ENCODE measurements at regions not wholly inside any gene's neighbourhood (a gene's known extent, or its start where the extent isn't known, plus 50 kb on each side); places are given as distances from the start of the nearest gene placed in this dataset.

DNA sequence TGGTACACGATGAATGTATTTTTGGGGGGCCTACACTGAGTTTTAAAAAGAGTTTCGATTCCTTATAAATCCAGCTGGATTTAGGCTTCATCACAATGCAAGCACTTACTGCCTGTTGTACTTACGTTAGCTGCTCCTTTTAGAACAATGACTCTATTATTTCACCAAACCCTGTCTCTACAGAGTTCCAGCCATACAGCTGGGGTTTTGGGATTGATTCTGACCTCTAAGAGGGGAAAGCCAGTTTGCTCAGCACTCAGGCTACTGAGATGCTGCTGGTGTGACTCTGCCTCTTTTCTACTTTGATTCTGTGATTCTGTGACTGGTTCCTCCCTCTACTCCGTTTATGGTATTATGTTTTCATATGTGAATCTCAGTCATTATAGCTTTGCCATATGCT lies 329.7 kb downstream of the ABCC12 start:
- no peaks in the 10 kb centered on the region for H3K79me2 ChIP-seq (ENCODE audit: insufficient read depth, low read depth, low read length)
- no peaks in the 10 kb centered on the region for H3K9me2 ChIP-seq (ENCODE audit: insufficient read depth, low read length)
- DNase-seq (ENCODE audit: low spot score): no peak
- POLR2A ChIA-PET: no interaction called here
- no peaks in the 10 kb centered on the region for H3K4me1 ChIP-seq (ENCODE audit: insufficient read depth, low read length, poor library complexity, severe bottlenecking)
- no peaks in the 10 kb centered on the region for H4K20me1 ChIP-seq (ENCODE audit: insufficient read depth, low read length)
- no TSS peak for BruUV-seq (replicated peaks)
- TF ChIP-seq, protein P1, sequence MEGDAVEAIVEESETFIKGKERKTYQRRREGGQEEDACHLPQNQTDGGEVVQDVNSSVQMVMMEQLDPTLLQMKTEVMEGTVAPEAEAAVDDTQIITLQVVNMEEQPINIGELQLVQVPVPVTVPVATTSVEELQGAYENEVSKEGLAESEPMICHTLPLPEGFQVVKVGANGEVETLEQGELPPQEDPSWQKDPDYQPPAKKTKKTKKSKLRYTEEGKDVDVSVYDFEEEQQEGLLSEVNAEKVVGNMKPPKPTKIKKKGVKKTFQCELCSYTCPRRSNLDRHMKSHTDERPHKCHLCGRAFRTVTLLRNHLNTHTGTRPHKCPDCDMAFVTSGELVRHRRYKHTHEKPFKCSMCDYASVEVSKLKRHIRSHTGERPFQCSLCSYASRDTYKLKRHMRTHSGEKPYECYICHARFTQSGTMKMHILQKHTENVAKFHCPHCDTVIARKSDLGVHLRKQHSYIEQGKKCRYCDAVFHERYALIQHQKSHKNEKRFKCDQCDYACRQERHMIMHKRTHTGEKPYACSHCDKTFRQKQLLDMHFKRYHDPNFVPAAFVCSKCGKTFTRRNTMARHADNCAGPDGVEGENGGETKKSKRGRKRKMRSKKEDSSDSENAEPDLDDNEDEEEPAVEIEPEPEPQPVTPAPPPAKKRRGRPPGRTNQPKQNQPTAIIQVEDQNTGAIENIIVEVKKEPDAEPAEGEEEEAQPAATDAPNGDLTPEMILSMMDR (conservative IDR thresholded peaks at IDR 0.05; ENCODE audit: low read length): no peak
- TF ChIP-seq EZH2phosphoT487 (IDR thresholded peaks at IDR 0.05; ENCODE audit: borderline replicate concordance, low read depth, low read length): no peak
- no peak overlapping the region for H3K4me3 ChIP-seq (ENCODE audit: low read depth, low read length, poor library complexity, severe bottlenecking)
- no peaks in the 10 kb centered on the region for H3K9me3 ChIP-seq (ENCODE audit: low read length)
- H2AFZ ChIP-seq (ENCODE audit: low read length): no peak overlapping the region
- intact Hi-C loops (cut with micrococcal nuclease; ENCODE audit: unreplicated experiment): no loop called here
- CTCF ChIA-PET (ENCODE audit: unreplicated experiment): no interaction called here
- H3K4me2 ChIP-seq (ENCODE audit: low read length): no peak overlapping the region
- no peaks in the 10 kb centered on the region for H3K36me3 ChIP-seq (ENCODE audit: insufficient read depth, low read length)
- H3K27ac ChIP-seq (ENCODE audit: low read depth, low read length, poor library complexity, severe bottlenecking): no peak overlapping the region

GRCh38 chr16:47817048-47817447 lies 338.7 kb downstream of the ABCC12 start:
- POLR2A ChIA-PET: interaction anchor here (0.6 kb wide), 1 partner anchor 577 kb away, joined by 5 read pairs; no protein-coding TSS in a partner anchor
- CTCF ChIA-PET (ENCODE audit: unreplicated experiment): no interaction called here
- no peak for DNase-seq (ENCODE audit: low spot score)
- Histone ChIP-seq H3K4me2 (ENCODE audit: low read length) (no peak overlapping the region), H3K36me3 (ENCODE audit: insufficient read depth, low read length) (no peaks in the 10 kb centered on the region), H3K4me1 (ENCODE audit: insufficient read depth, low read length, poor library complexity, severe bottlenecking) (no peaks in the 10 kb centered on the region), H3K4me3 (ENCODE audit: low read depth, low read length, poor library complexity, severe bottlenecking) (no peak overlapping the region), H2AFZ (ENCODE audit: low read length) (no peak overlapping the region), H4K20me1 (ENCODE audit: insufficient read depth, low read length) (no peaks in the 10 kb centered on the region), H3K79me2 (ENCODE audit: insufficient read depth, low read depth, low read length) (no peaks in the 10 kb centered on the region), H3K9me3 (ENCODE audit: low read length) (no peaks in the 10 kb centered on the region), H3K9me2 (ENCODE audit: insufficient read depth, low read length) (peaks cover 4% of the 10 kb centered on the region; the same call in 1 of the 2 replicates), H3K27ac (ENCODE audit: low read depth, low read length, poor library complexity, severe bottlenecking) (no peak overlapping the region)
- no TSS peak for BruUV-seq (replicated peaks)
- intact Hi-C loops (cut with micrococcal nuclease; ENCODE audit: unreplicated experiment): no loop called here
- TF ChIP-seq EZH2phosphoT487 (IDR thresholded peaks at IDR 0.05; ENCODE audit: borderline replicate concordance, low read depth, low read length): no peak
- TF ChIP-seq, protein P1 (conservative IDR thresholded peaks at IDR 0.05; ENCODE audit: low read length): no peak

- Histone ChIP-seq H3K9me2 (ENCODE audit: insufficient read depth, low read length) (peaks cover 4% of the 10 kb centered on the region; the same call in 1 of the 2 replicates), H3K9me3 (ENCODE audit: low read length) (no peaks in the 10 kb centered on the region), H3K36me3 (ENCODE audit: insufficient read depth, low read length) (no peaks in the 10 kb centered on the region), H3K4me2 (ENCODE audit: low read length) (no peak overlapping the region), H3K4me1 (ENCODE audit: insufficient read depth, low read length, poor library complexity, severe bottlenecking) (no peaks in the 10 kb centered on the region), H3K4me3 (ENCODE audit: low read depth, low read length, poor library complexity, severe bottlenecking) (no peak overlapping the region), H2AFZ (ENCODE audit: low read length) (no peak overlapping the region), H4K20me1 (ENCODE audit: insufficient read depth, low read length) (no peaks in the 10 kb centered on the region), H3K79me2 (ENCODE audit: insufficient read depth, low read depth, low read length) (no peaks in the 10 kb centered on the region), H3K27ac (ENCODE audit: low read depth, low read length, poor library complexity, severe bottlenecking) (no peak overlapping the region)
- BruUV-seq (replicated peaks): no TSS peak
- ChIA-PET POLR2A (interaction anchor here (0.6 kb wide), 1 partner anchor 577 kb away, joined by 5 read pairs; no protein-coding TSS in a partner anchor), CTCF (ENCODE audit: unreplicated experiment) (no interaction called here)
- intact Hi-C loops (cut with micrococcal nuclease; ENCODE audit: unreplicated experiment): no loop called here
- TF ChIP-seq, protein P1 (conservative IDR thresholded peaks at IDR 0.05; ENCODE audit: low read length): no peak
- no peak for TF ChIP-seq EZH2phosphoT487 (IDR thresholded peaks at IDR 0.05; ENCODE audit: borderline replicate concordance, low read depth, low read length)
- no peak for DNase-seq (ENCODE audit: low spot score)
Measured at GRCh38 chr16:47816511-47816910, 339.3 kb downstream of the ABCC12 start.

Data from OCI-LY7 (cell line).